Thoracic aorta (tissue), 2 donors: ENCODE measurements at regions not wholly inside any gene's neighbourhood (a gene's known extent, or its start where the extent isn't known, plus 50 kb on each side); places are given as distances from the start of the nearest gene placed in this dataset.

Experiments
- ATAC-seq: fragments of 150-250 bp; one replicate; pipeline ENCODE4 v1.8.0; 2017; ENCODE audit warnings: low read depth; ENCODE audit not compliant: insufficient number of reproducible peaks, low FRiP score
- DNase-seq: peaks from one replicate; pipeline ENCODE4 v3.0.0-alpha.2; 2020; ENCODE audit warnings: low spot score
- H3K27ac ChIP-seq, 2 donors: fragments of 200-600 bp; sonication (generic); 1 replicate in 1 of 2; 2 replicates in 1 of 2; pipeline ENCODE4 v1.5.1; 2016; ENCODE audit warnings: mild to moderate bottlenecking in 2 of 2, moderate library complexity in 2 of 2
- H3K27me3 ChIP-seq: fragments of 200-600 bp; sonication (generic); replicated peaks from 2 replicates; pipeline ENCODE4 v1.6.0; 2016; ENCODE audit warnings: mild to moderate bottlenecking; ENCODE audit not compliant: insufficient read depth
- H3K36me3 ChIP-seq: fragments of 200-600 bp; sonication (generic); one replicate; pipeline ENCODE4 v1.5.1; 2016
- H3K4me1 ChIP-seq, 2 donors: fragments of 200-600 bp; sonication (generic); 1 replicate in 1 of 2; 2 replicates in 1 of 2; pipeline versions ENCODE4 v1.5.1 to v1.6.0; 2016; ENCODE audit warnings: low read depth in 2 of 2, mild to moderate bottlenecking in 1 of 2; ENCODE audit not compliant: control insufficient read depth in 1 of 2
- H3K4me3 ChIP-seq: fragments of 200-600 bp; sonication (generic); 2 replicates; pipeline ENCODE4 v1.5.1; 2016; ENCODE audit warnings: mild to moderate bottlenecking
- H3K9me3 ChIP-seq: fragments of 200-600 bp; sonication (generic); 2 replicates; pipeline ENCODE4 v1.5.1; 2016
- CTCF ChIP-seq: fragments of 200-600 bp; sonication (generic); IDR thresholded peaks from one replicate; pipeline ENCODE4 v1.5.1; 2019; ENCODE audit warnings: antibody characterized with exemption

- no peak overlapping the region for H3K4me3 ChIP-seq
- no peak for TF ChIP-seq CTCF
- DNase-seq: no peak
- H3K4me1 ChIP-seq: peaks cover 0 to 9% of the 10 kb centered on the region in 2 donors
- no peaks in the 10 kb centered on the region for H3K36me3 ChIP-seq
- ATAC-seq: no peak
- no peaks in the 10 kb centered on the region for H3K9me3 ChIP-seq
- no peaks in the 10 kb centered on the region for H3K27me3 ChIP-seq
- H3K27ac ChIP-seq: no peak overlapping the region
Observed at GRCh38 chr4:154014407-154015321, 225.8 kb upstream of the SFRP2 start.

- Histone ChIP-seq H3K27ac (no peak overlapping the region), H3K9me3 (no peaks in the 10 kb centered on the region), H3K4me3 (no peak overlapping the region), H3K27me3 (no peaks in the 10 kb centered on the region), H3K36me3 (no peaks in the 10 kb centered on the region), H3K4me1 (peaks cover 0 to 9% of the 10 kb centered on the region in 2 donors)
- ATAC-seq (no peak), DNase-seq (no peak)
- no peak for TF ChIP-seq CTCF
Observed at GRCh38 chr4:154013576-154013975, 224.7 kb upstream of the SFRP2 start.

GRCh38 chr4:154010371-154010770, 221.5 kb upstream of the SFRP2 start:
- DNase-seq (no peak), ATAC-seq (no peak)
- no peak overlapping the region for H3K4me3 ChIP-seq
- no peaks in the 10 kb centered on the region for H3K27me3 ChIP-seq
- peaks cover 0 to 8% of the 10 kb centered on the region in 2 donors for H3K4me1 ChIP-seq
- no peaks in the 10 kb centered on the region for H3K9me3 ChIP-seq
- no peaks in the 10 kb centered on the region for H3K36me3 ChIP-seq
- H3K27ac ChIP-seq: no peak overlapping the region
- TF ChIP-seq CTCF: no peak

GRCh38 chr4:154009788-154010187, 220.9 kb upstream of the SFRP2 start:
- no peak for ATAC-seq
- Histone ChIP-seq H3K4me3 (no peak overlapping the region), H3K27me3 (no peaks in the 10 kb centered on the region), H3K36me3 (no peaks in the 10 kb centered on the region), H3K4me1 (peaks cover 0 to 6% of the 10 kb centered on the region in 2 donors), H3K9me3 (no peaks in the 10 kb centered on the region), H3K27ac (no peak overlapping the region)
- no peak for TF ChIP-seq CTCF
- no peak for DNase-seq

GRCh38 chr4:154009191-154009590, 220.3 kb upstream of the SFRP2 start:
- H3K9me3 ChIP-seq: no peaks in the 10 kb centered on the region
- no peak for ATAC-seq
- no peak overlapping the region for H3K4me3 ChIP-seq
- peaks cover 0 to 10% of the 10 kb centered on the region in 2 donors for H3K4me1 ChIP-seq
- DNase-seq: no peak
- no peaks in the 10 kb centered on the region for H3K36me3 ChIP-seq
- TF ChIP-seq CTCF: no peak
- no peak overlapping the region for H3K27ac ChIP-seq
- H3K27me3 ChIP-seq: no peaks in the 10 kb centered on the region
